NCI-H226 (cell line): ENCODE measurements at regions not wholly inside any gene's neighbourhood (a gene's known extent, or its start where the extent isn't known, plus 50 kb on each side); places are given as distances from the start of the nearest gene placed in this dataset.
A peak's percentile ranks its signal among the peaks of the same experiment; 100 is the strongest.
"Not testable (repeated sequence)": the region's sequence is repeated elsewhere in the genome, so short reads cannot be mapped to it uniquely, and the experiment has no call there.

Experiments used
- DNase-seq: peaks from one replicate; pipeline ENCODE4 v3.0.0-alpha.2; 2015

GRCh38 chr6:19159089-19159488 is 678.1 kb upstream of the ID4 start:
- DNase-seq = peak; percentile 89

- no peak for DNase-seq
These were observed 677.6 kb upstream of the ID4 start for GRCh38 chr6:19159561-19159960.

GRCh38 chr6:19160081-19160730 is 677.0 kb upstream of the ID4 start:
- peak; percentile 46 for DNase-seq

GRCh38 chr6:19167251-19167650 is 669.9 kb upstream of the ID4 start:
- no peak for DNase-seq

GRCh38 chr6:19169366-19169765 is 667.8 kb upstream of the ID4 start:
- no peak for DNase-seq

GRCh38 chr6:19175023-19175422 is 662.1 kb upstream of the ID4 start:
- DNase-seq = no peak

- no peak for DNase-seq
These were observed 656.7 kb upstream of the ID4 start for GRCh38 chr6:19180348-19181072.

- DNase-seq = no peak
These were observed 656.0 kb upstream of the ID4 start for GRCh38 chr6:19181211-19181610.

- no peak for DNase-seq
These were observed 643.5 kb upstream of the ID4 start for GRCh38 chr6:19193624-19194023.

GRCh38 chr6:19204445-19204844 is 632.7 kb upstream of the ID4 start:
- peak; percentile 3 for DNase-seq

- DNase-seq = no peak
These were observed 632.1 kb upstream of the ID4 start for GRCh38 chr6:19205076-19205475.

- no peak for DNase-seq
These were observed 628.0 kb upstream of the ID4 start for GRCh38 chr6:19209202-19209601.

GRCh38 chr6:19210849-19211590 is 626.1 kb upstream of the ID4 start:
- DNase-seq = no peak

GRCh38 chr6:19214231-19214630 is 622.9 kb upstream of the ID4 start:
- DNase-seq = no peak

GRCh38 chr6:19219931-19220330 is 617.2 kb upstream of the ID4 start:
- DNase-seq = no peak

GRCh38 chr6:19231878-19232561 is 605.1 kb upstream of the ID4 start:
- DNase-seq = no peak

- DNase-seq = no peak
These were observed 591.5 kb upstream of the ID4 start for GRCh38 chr6:19245656-19246055.

GRCh38 chr6:19247181-19247580 is 590.0 kb upstream of the ID4 start:
- DNase-seq = not testable (repeated sequence)

- DNase-seq = not testable (repeated sequence)
These were observed 581.0 kb upstream of the ID4 start for GRCh38 chr6:19256123-19256522.

GRCh38 chr6:19261642-19262041 is 575.5 kb upstream of the ID4 start:
- DNase-seq = no peak

GRCh38 chr6:19268117-19268516 is 569.1 kb upstream of the ID4 start:
- no peak for DNase-seq

GRCh38 chr6:19268718-19269117 is 568.5 kb upstream of the ID4 start:
- DNase-seq = no peak

GRCh38 chr6:19269341-19269898 is 567.8 kb upstream of the ID4 start:
- no peak for DNase-seq
